ENCODE measurements at regions not wholly inside any gene's neighbourhood (a gene's known extent, or its start where the extent isn't known, plus 50 kb on each side); places are given as distances from the start of the nearest gene placed in this dataset.
"Not testable (repeated sequence)": the region's sequence is repeated elsewhere in the genome, so short reads cannot be mapped to it uniquely, and the experiment has no call there.

DNA sequence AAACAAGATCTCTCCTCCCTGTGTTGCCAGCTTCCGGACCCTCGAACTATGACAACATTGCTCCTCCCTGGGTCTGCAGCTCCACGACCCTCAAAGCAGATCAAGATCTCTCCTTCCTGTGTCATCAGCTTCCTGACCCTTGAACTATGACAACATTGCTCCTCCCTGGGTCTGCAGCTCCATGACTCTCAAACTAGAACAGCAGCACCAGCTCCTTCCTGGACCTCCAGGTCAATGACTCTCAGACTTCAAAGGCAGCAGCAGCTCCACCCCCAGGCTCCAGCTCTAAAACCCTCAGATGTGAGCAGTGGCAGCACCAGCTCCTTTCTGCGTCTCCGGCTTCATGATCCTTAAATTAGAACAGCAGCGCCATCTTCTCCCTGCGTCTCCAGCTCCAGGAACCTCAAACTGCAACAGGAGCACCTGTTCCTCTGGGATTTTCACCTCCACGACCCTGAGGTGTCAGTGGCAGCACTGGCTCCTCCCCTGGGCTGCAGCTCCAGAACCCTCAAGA is 341.0 kb upstream of the SULF2 start:
- DNase-seq (ENCODE audit: low read depth), result no peak

DNA sequence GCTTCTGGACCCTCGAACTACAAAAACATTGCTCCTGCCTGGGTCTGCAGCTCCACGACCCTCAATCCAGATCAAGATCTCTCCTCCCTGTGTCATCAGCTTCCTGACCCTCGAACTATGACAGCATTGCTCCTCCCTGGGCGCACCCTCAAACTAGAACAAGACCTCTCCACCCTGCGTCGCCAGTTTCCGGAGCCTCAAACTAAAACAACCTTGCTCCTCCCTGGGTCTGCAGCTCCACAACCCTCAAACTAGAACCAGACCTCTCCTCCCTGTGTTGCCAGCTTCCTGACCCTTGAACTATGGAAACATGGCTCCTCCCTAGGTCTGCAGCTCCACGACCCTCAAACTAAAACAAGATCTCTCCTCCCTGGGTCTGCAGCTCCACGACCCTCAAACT is 339.7 kb upstream of the SULF2 start:
- no peak for DNase-seq (ENCODE audit: low read depth)

DNA sequence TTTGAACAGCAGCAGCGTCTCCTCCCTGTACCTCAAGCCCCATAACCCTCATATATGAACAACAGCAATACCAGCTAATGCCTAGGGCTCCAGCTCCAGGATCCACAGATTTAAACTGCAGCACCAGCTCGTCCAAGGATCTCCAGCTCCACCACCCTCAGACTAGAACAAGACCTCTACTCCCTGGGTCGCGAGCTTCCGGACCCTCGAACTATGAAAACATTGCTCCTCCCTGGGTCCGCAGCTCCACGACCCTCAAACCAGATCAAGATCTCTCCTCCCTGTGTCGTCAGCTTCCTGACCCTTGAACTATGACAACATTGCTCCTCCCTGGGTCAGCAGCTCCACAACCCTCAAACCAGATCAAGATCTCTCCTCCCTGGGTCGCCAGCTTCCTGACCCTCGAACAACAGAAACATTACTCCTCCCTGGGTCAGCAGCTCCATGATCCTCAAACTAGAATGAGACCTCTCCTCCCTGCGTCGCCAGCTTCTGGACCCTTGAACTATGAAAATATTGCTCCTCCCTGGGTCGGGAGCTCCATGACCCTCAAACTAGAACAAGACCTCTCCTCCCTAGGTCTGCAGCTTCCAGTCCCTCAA is 339.0 kb upstream of the SULF2 start:
- DNase-seq (ENCODE audit: low read depth), result no peak

DNA sequence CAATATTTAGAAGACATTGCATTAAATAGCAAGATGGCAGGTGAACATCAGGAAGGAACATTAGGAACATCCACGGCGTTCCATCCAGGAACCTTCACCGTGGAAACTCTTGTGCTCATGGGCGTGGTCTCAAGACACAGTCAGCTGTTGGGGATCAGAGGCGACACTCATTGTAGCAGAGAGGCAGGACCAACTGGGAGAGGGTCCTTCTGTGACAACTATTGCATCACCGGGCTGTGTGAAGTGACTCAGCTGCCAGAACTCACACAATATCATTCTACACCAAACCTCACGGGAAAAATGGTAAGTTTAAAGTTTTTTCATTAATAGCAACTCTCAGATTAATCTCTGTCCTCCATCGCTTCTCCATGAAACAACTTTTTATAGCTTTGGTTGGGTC is 334.8 kb upstream of the SULF2 start:
- DNase-seq (ENCODE audit: low read depth), result no peak

DNA sequence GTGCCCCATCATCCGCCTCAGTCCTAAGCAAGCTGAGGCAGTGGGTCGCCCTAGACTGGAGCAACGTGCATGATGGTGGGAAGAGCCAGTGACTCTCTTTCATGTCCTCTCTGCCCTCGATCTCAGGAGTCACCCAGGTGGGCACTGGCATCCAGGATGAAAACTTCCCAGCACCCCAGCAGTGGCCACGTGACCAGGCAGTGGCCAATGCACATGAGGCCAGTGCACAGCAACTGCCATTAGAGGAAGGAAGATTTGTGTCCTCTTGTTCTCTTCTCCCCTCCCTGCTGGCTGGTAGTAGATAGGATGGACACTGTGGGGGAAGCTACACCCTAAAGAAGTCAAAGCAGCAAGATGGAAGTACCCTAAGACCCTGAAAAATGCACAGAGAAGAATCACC is 334.1 kb upstream of the SULF2 start:
- not testable (repeated sequence) for DNase-seq (ENCODE audit: low read depth)

DNA sequence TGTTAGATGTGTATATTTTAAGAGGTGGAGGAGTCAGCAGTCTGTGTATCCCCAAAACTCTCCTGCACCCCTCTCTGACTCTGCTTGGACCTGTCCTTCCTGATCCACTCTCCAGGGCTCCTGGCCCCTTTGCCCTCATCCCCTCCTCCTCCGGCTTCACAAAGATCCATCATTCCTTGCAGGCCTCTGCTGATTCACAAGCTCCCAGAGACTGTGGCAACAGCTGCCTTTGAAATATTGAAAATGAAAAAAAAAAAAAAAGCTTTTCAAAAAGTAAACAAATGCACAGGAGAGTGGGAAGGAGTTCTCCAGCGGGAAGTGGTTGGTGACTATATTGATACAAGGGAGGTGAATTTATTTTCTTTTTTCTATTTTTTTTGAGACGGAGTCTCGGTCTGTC is 330.2 kb upstream of the SULF2 start:
- DNase-seq (ENCODE audit: low read depth), result no peak

DNA sequence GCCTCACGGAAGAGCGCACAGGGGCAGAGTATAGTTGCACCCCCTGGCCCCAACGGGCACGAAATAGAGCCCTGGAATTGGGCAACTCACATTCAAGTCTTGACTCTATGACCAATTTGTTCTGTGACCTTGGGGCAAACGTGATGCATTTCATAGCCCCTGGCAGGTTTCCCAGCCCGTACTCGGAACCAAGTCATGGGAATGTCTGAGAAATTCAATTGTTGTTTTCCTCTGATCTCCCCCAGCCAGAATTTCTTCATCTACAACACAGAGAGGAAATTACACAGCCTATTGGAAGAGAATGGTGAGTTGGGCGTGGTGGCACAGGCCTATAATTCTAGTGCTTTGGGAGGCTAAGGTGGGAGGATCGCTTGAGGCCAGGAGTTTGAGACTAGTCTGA is 322.3 kb upstream of the SULF2 start:
- DNase-seq (ENCODE audit: low read depth), result no peak

DNA sequence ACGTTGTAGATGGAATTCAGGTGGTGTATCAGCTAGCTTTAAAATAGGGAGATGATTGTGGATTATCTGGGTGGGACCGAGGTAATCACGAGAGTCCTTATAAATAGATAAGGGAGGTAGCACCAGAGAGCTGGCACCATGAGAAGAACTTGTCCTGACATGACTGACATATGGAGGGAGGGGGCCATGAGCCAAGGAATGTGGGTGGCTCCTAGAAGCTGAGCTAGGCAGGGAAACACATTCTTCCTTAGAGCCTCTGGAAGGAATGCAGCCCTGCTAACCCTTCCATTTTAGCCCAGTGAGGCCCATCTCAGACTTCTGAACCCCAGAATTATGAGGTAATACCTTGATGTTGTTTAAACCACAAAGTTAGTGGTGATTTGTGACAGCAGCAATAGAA is 321.1 kb upstream of the SULF2 start:
- DNase-seq (ENCODE audit: low read depth), result no peak

DNA sequence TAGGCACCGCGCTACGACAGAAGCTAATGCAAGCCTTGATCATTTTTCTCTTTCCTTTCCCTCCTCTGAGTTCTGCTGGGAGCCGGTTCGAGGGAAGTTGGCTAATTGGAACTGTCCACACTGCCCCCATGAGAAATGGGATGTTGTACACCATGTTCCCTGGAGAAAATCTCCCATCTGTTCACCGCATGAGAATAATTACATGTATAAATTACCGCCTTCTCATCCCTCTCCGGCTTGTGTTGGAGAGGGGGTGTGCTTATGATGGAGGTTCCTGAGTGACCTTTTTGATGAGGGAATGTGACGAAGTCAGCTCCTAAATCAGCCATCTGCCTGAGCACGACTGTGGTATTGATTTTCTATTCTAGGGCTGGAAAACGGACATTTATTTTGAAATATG is 320.2 kb upstream of the SULF2 start:
- no peak for DNase-seq (ENCODE audit: low read depth)

DNA sequence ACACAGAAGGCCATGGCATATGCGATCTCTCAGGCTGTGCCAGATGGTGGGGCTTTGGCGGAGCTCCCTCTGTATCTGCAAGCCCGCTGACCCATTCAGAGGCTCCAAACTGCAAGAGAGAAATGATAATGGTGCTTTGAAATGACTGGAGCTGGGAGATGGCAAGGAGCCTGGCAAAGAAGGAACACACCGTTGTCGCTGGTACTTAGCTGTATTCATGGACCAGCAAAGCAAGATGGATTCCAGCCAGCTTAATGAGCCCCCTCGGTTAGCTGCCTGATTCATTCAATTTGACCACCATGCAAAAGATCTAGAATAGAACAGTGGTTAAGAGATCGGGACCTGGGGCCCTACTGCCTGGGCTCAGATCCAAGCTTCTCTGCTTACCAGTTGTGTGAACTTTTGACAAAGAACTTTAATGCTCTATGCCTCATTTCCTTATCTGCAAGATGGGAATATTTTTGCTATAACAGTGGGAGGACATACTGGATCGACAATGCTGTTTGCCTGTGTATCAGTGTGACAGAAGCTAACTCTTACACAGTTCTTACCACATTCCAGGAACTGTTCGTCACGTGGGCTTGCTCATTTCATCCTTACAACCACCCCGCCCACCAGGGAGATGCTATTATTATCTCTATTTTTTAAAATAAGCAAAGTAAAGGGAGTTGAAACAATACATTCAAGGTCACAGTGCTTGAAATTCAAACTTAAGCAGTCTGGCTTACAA is 317.8 kb upstream of the SULF2 start:
- DNase-seq (ENCODE audit: low read depth), result no peak

DNA sequence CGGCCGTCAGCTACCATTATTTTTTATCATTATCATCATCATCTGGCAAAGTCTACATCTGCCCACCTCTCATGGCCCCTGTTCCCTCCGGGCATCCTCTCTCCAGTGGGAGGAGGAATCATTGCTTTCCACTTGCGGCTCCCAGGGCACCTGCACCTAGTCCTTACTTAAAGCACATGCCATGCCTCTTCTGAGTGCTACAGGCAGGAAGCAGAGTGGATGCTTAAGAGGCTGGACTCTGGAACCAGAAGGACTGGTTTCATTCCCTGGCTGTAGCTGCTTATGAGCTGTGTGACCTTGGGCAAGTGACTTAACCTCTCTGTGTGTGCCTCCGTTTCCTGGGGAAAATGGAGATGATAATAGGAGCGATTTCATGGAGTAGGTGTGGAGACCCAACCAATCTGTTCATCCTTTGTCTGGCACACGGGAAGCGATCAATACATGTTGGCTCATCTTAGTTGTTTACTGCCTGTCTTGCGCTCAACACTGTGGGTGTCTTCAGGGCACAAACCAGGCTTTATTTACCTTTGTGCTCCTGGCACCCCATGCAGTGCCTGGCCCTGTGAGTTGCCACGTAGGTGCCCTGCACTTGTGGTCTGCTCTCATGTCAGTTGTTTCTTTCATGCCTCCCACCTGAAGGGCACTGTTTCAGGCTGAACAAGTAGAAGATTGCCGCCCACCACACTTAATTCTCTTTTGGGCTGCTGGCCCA is 317.0 kb upstream of the SULF2 start:
- DNase-seq (ENCODE audit: low read depth), result no peak

DNA sequence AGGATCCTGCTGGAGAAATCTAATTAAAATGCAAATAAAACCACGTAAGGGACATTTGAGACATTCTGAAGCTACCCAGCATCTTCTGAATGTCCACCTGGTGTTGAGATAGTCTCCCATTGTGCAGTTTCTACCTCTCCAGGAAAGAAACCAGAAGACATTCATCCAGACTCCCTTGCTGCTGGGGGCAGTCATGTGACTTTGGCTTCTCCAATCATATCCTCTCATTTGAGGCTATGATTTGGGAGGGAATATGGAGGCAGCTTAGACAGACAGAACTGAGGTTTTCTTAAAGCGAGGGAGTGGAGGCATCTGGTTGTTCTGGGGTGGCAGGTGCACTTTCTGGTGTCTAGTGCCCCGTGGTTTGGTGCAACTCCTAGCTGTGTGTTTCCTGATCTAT is 315.2 kb upstream of the SULF2 start:
- DNase-seq (ENCODE audit: low read depth), result no peak

DNA sequence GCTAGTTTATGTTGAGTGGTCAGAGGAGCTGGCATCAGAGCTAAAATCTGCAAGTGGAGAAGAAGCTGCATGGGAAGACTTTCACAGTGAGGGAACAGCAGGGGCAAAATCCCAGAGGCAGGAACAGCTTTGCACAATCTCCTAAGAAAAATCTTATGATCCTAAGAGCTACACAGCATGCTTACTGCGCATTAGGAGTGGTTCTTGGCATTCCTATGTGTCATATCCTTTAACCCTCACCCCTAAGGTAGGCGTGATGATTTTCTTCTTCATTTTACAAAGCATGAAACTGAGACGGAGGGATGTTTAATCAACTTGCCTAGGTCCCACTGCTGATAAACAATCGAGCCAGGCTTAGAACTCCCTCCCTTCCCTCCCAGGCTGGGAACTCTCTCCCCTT is 313.6 kb upstream of the SULF2 start:
- DNase-seq (ENCODE audit: low read depth), result no peak

DNA sequence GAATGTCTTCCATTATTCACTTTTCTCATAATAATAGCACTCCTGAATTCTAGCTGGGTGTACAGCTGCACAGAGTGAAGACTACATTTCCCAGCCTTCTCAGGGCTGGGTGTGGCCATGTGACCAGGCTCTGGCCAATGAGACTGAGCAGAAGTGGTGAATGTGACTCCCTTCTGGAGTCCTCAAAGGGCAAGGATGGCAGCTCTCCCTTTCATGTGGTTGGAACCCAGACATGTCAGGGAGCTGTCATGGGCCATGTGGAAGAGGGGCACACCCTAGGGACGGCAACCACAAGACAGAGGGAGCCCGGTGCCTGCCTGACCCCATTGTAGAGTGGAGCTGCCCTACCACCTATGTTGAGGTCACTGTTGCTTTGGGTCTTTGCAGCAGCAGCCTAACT is 312.8 kb upstream of the SULF2 start:
- no peak for DNase-seq (ENCODE audit: low read depth)

DNA sequence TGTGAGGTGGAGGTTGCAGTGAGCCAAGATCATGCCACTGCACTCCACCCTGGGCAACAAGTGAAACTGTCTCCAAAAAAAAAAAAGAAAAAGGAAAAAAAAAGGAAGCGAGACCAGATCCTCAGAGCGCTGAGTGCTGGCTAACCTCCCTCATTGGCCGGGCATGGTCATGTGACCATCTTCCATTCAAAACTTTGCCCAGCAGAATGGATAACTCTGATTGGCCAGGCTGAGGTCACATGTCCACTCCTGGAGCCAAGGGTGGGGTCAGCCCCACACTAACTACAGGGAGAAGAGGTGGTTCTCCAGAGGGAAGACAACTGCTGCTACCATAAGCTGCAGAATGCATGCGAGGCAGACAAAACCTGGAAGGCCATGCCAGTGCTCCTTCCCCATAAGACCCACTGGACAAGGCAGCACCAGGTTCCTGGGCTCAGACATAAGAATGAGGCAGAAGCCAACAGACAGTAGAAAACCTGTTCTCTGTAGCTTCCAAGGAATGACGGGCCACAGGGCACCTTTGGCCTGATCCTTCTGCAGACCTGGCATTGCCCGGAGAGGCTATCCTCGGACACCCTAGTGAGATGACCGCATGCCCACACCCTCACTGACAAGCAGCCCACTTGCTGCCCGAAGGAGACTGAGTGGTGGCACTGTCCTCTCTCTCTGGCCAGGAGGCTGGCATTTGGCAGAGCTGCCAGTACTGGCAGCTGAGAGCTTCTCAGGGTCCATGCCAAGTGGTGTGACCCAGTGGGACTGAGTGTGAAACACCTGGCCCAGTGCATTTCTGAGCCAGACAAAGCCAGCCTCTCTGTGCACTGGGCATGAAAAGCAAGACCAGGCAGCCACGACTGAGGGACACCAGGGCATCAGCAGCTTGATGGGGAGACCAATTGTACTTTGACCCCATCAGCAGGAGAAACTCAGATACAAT is 311.9 kb upstream of the SULF2 start:
- DNase-seq (ENCODE audit: low read depth), result no peak

DNA sequence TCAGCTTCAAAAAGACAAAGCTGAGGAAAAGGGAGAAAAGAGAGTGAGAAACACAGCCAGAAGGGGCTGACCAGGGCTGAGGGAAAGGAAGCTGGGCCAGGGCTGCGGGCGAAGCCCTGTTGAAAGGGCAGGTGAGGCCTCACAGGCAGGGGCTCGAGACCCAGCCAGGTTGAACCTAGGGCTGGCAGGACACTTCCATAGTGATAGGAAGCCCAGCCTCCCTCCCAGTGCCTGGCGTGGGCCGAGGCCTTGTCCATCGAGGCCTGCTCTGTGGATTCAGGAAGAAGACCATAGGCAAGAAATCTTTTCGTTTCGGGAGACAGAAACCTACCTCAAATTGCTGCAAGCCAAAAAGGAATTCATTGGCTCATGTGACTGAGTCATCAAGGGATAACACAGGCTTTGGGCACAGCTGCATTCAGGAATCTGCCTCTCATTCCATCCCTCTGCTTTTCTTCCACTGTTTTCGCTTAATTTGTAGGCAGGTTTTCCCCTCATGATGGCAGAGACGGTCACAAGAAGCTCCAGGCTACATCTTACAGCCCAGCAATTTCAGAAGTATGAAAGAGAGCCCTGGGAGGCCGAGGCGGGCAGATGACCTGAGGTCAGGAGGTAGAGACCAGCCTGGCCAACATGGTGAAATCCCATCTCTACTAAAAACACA is 311.1 kb upstream of the SULF2 start:
- no peak for DNase-seq (ENCODE audit: low read depth)

DNA sequence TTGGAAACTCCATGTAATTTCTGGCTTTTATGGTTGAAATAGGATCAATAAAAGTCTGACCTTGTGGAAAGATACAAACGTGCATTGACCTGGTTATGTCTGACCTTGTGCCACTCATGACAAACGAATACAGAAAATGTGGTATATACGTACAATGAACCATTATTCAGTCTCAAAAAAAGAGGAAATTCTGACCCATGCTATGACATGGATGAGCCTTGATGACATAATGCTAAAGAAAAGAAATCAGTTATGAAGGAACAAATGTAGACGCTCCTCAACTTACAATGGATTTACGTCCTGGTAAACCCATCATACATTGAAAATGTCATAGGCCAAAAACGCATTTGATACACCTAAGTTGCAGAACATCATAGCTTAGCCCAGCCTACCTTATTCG is 309.7 kb upstream of the SULF2 start:
- DNase-seq (ENCODE audit: low read depth), result no peak

DNA sequence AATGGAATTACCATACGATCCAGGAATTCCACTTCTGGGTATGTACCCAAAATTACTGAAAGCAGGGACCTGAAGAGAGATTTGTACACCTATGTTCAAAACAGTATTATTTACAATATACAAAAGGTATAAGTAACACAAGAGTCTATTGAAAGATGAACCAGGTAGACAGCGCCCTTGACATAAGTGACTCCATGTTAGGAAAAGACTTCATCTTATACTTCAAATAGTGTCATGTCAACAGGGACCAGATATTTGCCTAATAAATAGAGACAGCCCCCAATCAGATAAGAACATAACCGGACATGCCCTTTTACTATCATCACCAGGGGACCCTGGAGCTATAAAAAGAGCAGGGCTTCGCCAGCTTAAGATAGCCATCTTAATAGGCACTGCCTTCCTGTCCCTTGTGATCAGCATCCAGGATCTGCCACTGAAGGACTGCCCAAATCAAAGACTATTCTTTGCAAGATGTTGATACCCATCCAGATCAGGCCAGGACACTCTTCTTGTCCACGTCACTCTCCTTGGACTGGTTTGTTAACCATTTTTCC is 309.0 kb upstream of the SULF2 start:
- DNase-seq (ENCODE audit: low read depth), result no peak

DNA sequence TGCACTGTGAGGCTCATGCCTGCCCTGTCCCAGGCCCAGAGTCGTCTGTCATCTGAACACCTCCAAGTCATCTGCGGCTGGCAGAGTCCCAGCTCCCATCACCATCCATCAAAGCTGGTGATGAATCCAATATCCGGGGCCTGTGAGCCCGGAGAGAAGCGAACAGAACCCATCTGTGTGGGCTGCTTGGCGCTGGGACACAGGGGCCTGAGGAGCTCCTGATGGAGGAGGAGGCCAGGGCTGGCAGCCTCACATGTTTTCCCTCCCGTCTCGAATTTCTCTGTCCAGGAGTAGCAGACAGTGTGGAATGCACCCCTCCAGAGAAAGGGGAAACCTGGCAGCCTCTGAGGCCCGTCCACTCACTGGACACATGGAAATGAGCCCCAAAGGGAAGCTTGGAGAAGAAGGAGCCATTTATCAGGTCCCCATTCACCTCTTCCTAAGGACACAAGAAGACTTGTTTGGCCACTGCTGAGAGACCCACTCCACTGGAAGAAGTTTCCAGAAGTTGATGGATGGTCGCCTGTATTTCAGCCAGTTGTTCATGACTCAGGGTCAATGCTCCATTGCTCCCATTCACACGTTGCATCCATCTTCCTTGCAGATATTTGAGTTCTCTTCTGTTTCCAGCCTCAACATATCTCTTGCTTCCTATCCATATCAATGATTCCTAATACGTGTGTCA is 307.5 kb upstream of the SULF2 start:
- DNase-seq (ENCODE audit: low read depth), result no peak

DNA sequence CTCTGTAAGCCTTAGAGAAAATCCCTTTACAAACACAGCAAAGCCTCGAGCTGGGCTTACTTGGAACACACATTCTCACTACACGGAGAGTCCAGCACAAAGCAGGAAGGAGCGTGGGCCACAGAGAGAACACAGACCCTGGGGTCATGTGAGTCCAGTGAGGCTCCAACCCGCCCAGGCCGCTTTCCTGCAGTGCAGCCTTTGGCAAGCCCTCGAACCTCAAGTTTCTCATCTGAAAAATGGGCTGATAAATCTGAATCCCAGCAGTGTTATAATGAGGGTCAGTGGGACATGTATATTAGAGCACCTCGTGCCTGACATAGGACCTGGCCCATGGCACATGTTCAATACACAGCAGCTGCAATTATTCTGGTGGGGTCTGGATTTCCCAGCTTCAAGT is 305.5 kb upstream of the SULF2 start:
- DNase-seq (ENCODE audit: low read depth), result no peak

DNA sequence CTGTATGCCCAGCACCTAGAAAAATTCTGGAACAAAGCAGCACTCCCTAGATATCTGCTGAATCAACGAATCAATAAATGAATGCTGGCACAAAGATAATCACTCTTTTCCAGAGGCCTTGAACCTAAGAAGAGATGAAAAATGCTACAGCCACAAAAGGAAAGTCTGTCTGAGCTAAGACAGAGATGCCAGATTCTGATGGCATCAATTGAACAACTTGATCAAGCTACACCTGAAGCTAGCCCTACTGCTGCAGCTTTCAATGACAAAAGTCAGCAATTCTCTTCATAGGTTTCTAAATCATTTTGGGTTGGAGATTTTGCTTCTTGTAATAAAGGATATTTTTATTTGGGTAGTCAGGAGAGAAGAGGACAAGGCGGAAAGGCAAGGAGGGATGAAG is 305.0 kb upstream of the SULF2 start:
- no peak for DNase-seq (ENCODE audit: low read depth)
